SK-N-SH (cell line): ENCODE measurements at regions not wholly inside any gene's neighbourhood (a gene's known extent, or its start where the extent isn't known, plus 50 kb on each side); places are given as distances from the start of the nearest gene placed in this dataset.

Experiments used
- CTCF ChIA-PET: fragments of 300-600, 350-600 bp; formaldehyde crosslinking; extraction: SDS; loops from one replicate; lab custom pipeline; 2021; lab: Yijun Ruan, JAX
- POLR2A ChIA-PET: fragments of 350-600 bp; sonication (Branson Sonifier 250); formaldehyde crosslinking; extraction: SDS; loops from one replicate; lab custom pipeline; 2020; ENCODE audit warnings: antibody characterized with exemption, inconsistent platforms; lab: Yijun Ruan, JAX
- DNase-seq: peaks from one replicate; pipeline ENCODE4 v3.0.0; 2012
- H2AFZ ChIP-seq: fragments of 200-600 bp; sonication (generic); 2 replicates; pipeline ENCODE4 v1.8.1; 2016; ENCODE audit warnings: antibody characterized with exemption, mild to moderate bottlenecking, low read depth
- H3F3A ChIP-seq: fragments of 200-600 bp; sonication (generic); replicated peaks from 2 replicates; pipeline ENCODE3; 2016; ENCODE audit warnings: antibody characterized with exemption, mild to moderate bottlenecking; ENCODE audit not compliant: insufficient read depth
- H3K27ac ChIP-seq, 2 experiments: fragments of 200-500 bp in 1 of 2; fragments of 200-600 bp in 1 of 2; sonication (Bioruptor generic) in 1 of 2; sonication (generic), shearing (Covaris generic) in 1 of 2; 2 replicates each; pipeline versions ENCODE4 v1.5.1 to v1.6.1; 2014 to 2016; ENCODE audit warnings: low read depth in 2 of 2, inconsistent platforms in 1 of 2, low read length in 1 of 2, mild to moderate bottlenecking in 1 of 2, mixed read lengths in 1 of 2
- H3K27me3 ChIP-seq: fragments of 200-600 bp; sonication (generic), shearing (Covaris generic); 2 replicates; pipeline ENCODE4 v1.6.1; 2016; ENCODE audit warnings: mixed run types; ENCODE audit not compliant: insufficient read depth
- H3K36me3 ChIP-seq, 2 experiments: fragments of 200-500 bp in 1 of 2; fragments of 200-600 bp in 1 of 2; sonication (Bioruptor generic) in 1 of 2; sonication (generic) in 1 of 2; replicated peaks in 1 of 2; 2 replicates each; pipeline versions ENCODE3 to v1.5.1; 2014 to 2016; ENCODE audit warnings: low read length in 1 of 2, mild to moderate bottlenecking in 1 of 2; ENCODE audit not compliant: insufficient read depth in 2 of 2, control insufficient read depth in 1 of 2
- H3K4me1 ChIP-seq, 2 experiments: fragments of 200-500 bp in 1 of 2; fragments of 200-600 bp in 1 of 2; sonication (Bioruptor generic) in 1 of 2; sonication (generic), shearing (Covaris generic) in 1 of 2; 2 replicates each; pipeline versions ENCODE4 v1.5.1 to v1.6.1; 2014 to 2016; ENCODE audit warnings: low read depth in 1 of 2, low read length in 1 of 2, mixed run types in 1 of 2; ENCODE audit not compliant: insufficient read depth in 2 of 2, control insufficient read depth in 1 of 2
- H3K4me2 ChIP-seq: fragments of 200-600 bp; sonication (generic), shearing (Covaris generic); 2 replicates; pipeline ENCODE4 v1.6.1; 2017; ENCODE audit warnings: mixed run types
- H3K4me3 ChIP-seq, 2 experiments: fragments of 200-500 bp in 1 of 2; fragments of 200-600 bp in 1 of 2; sonication (Bioruptor generic) in 1 of 2; sonication (generic), shearing (Covaris generic) in 1 of 2; 2 replicates each; pipeline versions ENCODE4 v1.5.1 to v1.8.1; 2014 to 2016; ENCODE audit warnings: low read depth in 2 of 2, inconsistent platforms in 1 of 2, low read length in 1 of 2, mild to moderate bottlenecking in 1 of 2, mixed read lengths in 1 of 2, moderate library complexity in 1 of 2
- H3K79me2 ChIP-seq: fragments of 200-600 bp; sonication (generic); 2 replicates; pipeline ENCODE4 v1.8.1; 2017; ENCODE audit warnings: mild to moderate bottlenecking; ENCODE audit not compliant: insufficient read depth
- H3K9ac ChIP-seq: fragments of 200-600 bp; sonication (generic); 2 replicates; pipeline ENCODE4 v1.6.1; 2017; ENCODE audit warnings: mixed run types
- H3K9me2 ChIP-seq: fragments of 200-600 bp; sonication (generic); 2 replicates; pipeline ENCODE4 v1.6.1; 2017; ENCODE audit warnings: mixed run types
- H3K9me3 ChIP-seq: fragments of 200-600 bp; sonication (generic); 2 replicates; pipeline ENCODE4 v1.6.1; 2017; ENCODE audit warnings: mixed run types, mild to moderate bottlenecking, moderate library complexity
- H4K20me1 ChIP-seq: fragments of 200-600 bp; sonication (generic); 2 replicates; pipeline ENCODE4 v1.6.1; 2017; ENCODE audit warnings: mild to moderate bottlenecking, mixed run types; ENCODE audit not compliant: insufficient read depth
- CHD2 ChIP-seq: fragments of 150-350 bp; IDR thresholded peaks from 2 replicates; pipeline ENCODE4 v1.6.1; 2018; ENCODE audit warnings: low read length; ENCODE audit not compliant: partially characterized antibody
- ELF1 ChIP-seq: IDR thresholded peaks from 2 replicates; pipeline ENCODE4 v1.4.0; 2012
- EZH2phosphoT487 ChIP-seq: fragments of 200-600 bp; sonication (generic); IDR thresholded peaks from 2 replicates; pipeline ENCODE4 v1.6.1; 2017; ENCODE audit warnings: low read depth, mixed run types, mild to moderate bottlenecking, antibody characterized with exemption, moderate library complexity, borderline replicate concordance
- FOXM1 ChIP-seq: IDR thresholded peaks from 2 replicates; pipeline ENCODE4 v1.4.0; 2012; ENCODE audit warnings: low read depth, mild to moderate bottlenecking
- GABPA ChIP-seq: IDR thresholded peaks from 2 replicates; pipeline ENCODE4 v1.4.0; 2012; ENCODE audit warnings: low read depth, mild to moderate bottlenecking
- GATA2 ChIP-seq: sonication (generic); formaldehyde crosslinking; IDR thresholded peaks from 2 replicates; pipeline ENCODE4 v1.5.0; 2020; ENCODE audit warnings: mild to moderate bottlenecking, missing genetic modification reagents
- JUND ChIP-seq: IDR thresholded peaks from 2 replicates; pipeline ENCODE4 v1.4.0; 2012
- MEF2A ChIP-seq: IDR thresholded peaks from 2 replicates; pipeline ENCODE4 v1.4.0; 2012; ENCODE audit warnings: low read depth, borderline replicate concordance
- NFIC ChIP-seq: IDR thresholded peaks from 2 replicates; pipeline ENCODE4 v1.4.0; 2012; ENCODE audit warnings: borderline replicate concordance
- RAD21 ChIP-seq: IDR thresholded peaks from 2 replicates; pipeline ENCODE4 v1.6.1; 2012; ENCODE audit warnings: mild to moderate bottlenecking, low read length
- RCOR1 ChIP-seq: fragments of 150-350 bp; IDR thresholded peaks from 2 replicates; pipeline ENCODE4 v1.6.1; 2017; ENCODE audit warnings: antibody characterized with exemption, low read length
- RFX5 ChIP-seq: IDR thresholded peaks from 2 replicates; pipeline ENCODE4 v1.6.1; 2012; ENCODE audit warnings: mild to moderate bottlenecking, improper control_type of control experiment, low read length
- TAF1 ChIP-seq: IDR thresholded peaks from 2 replicates; pipeline ENCODE4 v1.6.1; 2012; ENCODE audit warnings: low read depth, mild to moderate bottlenecking, low read length, moderate library complexity, borderline replicate concordance
- TCF12 ChIP-seq: IDR thresholded peaks from 2 replicates; pipeline ENCODE4 v1.4.0; 2012
- TEAD4 ChIP-seq: IDR thresholded peaks from 2 replicates; pipeline ENCODE4 v1.4.0; 2012; ENCODE audit warnings: mild to moderate bottlenecking, borderline replicate concordance; ENCODE audit not compliant: insufficient read depth
- WGBS: methylation state at CpG from one replicate; pipeline ENCODE4 v1.1.6; 2017; ENCODE audit warnings: low lambda C conversion rate; 5-methylcytosine and 5-hydroxymethylcytosine counted together
- TF ChIP-seq, protein P1 (sequence below): fragments of 150-350 bp; IDR thresholded peaks from 2 replicates; pipeline ENCODE4 v1.6.1; 2016; ENCODE audit warnings: mild to moderate bottlenecking, low read depth, low read length
- TF ChIP-seq, protein P2 (sequence below): IDR thresholded peaks from 2 replicates; pipeline ENCODE4 v1.4.0; 2012; ENCODE audit warnings: low read depth, borderline replicate concordance

GRCh38 chr1:29869802-29870201 lies 633.5 kb downstream of the PTPRU start:
- H3K27me3 ChIP-seq: no peaks in the 10 kb centered on the region
- no peaks in the 10 kb centered on the region for H3K79me2 ChIP-seq
- no peaks in the 10 kb centered on the region for H3K9me2 ChIP-seq
- no peaks in the 10 kb centered on the region for H3F3A ChIP-seq
- no peaks in the 10 kb centered on the region for H3K9me3 ChIP-seq
- TF ChIP-seq ELF1 (no peak), FOXM1 (no peak), RCOR1 (no peak), JUND (no peak), TAF1 (no peak), MEF2A (no peak), TEAD4 (no peak), RFX5 (no peak), NFIC (no peak), EZH2phosphoT487 (no peak), CHD2 (no peak), RAD21 (no peak), GABPA (no peak), GATA2 (CRISPR knock-in tag) (no peak)
- TF ChIP-seq, protein P1, sequence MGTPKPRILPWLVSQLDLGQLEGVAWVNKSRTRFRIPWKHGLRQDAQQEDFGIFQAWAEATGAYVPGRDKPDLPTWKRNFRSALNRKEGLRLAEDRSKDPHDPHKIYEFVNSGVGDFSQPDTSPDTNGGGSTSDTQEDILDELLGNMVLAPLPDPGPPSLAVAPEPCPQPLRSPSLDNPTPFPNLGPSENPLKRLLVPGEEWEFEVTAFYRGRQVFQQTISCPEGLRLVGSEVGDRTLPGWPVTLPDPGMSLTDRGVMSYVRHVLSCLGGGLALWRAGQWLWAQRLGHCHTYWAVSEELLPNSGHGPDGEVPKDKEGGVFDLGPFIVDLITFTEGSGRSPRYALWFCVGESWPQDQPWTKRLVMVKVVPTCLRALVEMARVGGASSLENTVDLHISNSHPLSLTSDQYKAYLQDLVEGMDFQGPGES: no peak
- TF ChIP-seq, protein P2, sequence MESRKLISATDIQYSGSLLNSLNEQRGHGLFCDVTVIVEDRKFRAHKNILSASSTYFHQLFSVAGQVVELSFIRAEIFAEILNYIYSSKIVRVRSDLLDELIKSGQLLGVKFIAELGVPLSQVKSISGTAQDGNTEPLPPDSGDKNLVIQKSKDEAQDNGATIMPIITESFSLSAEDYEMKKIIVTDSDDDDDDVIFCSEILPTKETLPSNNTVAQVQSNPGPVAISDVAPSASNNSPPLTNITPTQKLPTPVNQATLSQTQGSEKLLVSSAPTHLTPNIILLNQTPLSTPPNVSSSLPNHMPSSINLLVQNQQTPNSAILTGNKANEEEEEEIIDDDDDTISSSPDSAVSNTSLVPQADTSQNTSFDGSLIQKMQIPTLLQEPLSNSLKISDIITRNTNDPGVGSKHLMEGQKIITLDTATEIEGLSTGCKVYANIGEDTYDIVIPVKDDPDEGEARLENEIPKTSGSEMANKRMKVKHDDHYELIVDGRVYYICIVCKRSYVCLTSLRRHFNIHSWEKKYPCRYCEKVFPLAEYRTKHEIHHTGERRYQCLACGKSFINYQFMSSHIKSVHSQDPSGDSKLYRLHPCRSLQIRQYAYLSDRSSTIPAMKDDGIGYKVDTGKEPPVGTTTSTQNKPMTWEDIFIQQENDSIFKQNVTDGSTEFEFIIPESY: no peak
- TF ChIP-seq, all 33 proteins: peak for 0
- POLR2A ChIA-PET: no interaction called here
- no peak overlapping the region for H3K27ac ChIP-seq
- H3K9ac ChIP-seq: no peak overlapping the region
- no peaks in the 10 kb centered on the region for H3K36me3 ChIP-seq
- DNase-seq: no peak
- H3K4me2 ChIP-seq: no peak overlapping the region
- WGBS: 0% methylated on average over 2 of the region's 2 CpGs
- H2AFZ ChIP-seq: no peak overlapping the region
- no peak overlapping the region for H3K4me3 ChIP-seq
- no peaks in the 10 kb centered on the region for H4K20me1 ChIP-seq
- H3K4me1 ChIP-seq: no peaks in the 10 kb centered on the region
- CTCF ChIA-PET: no interaction called here

GRCh38 chr1:29868944-29869343 lies 632.6 kb downstream of the PTPRU start:
- Histone ChIP-seq H3K9me2 (no peaks in the 10 kb centered on the region), H3K27me3 (no peaks in the 10 kb centered on the region), H3F3A (no peaks in the 10 kb centered on the region), H3K4me3 (no peak overlapping the region), H3K9me3 (no peaks in the 10 kb centered on the region), H3K9ac (no peak overlapping the region), H4K20me1 (no peaks in the 10 kb centered on the region), H3K4me2 (no peak overlapping the region), H2AFZ (no peak overlapping the region), H3K27ac (no peak overlapping the region), H3K36me3 (no peaks in the 10 kb centered on the region), H3K4me1 (no peaks in the 10 kb centered on the region; a peak in 1 of 4 replicates), H3K79me2 (no peaks in the 10 kb centered on the region)
- no peak for DNase-seq
- TF ChIP-seq TCF12: no peak
- no peak for TF ChIP-seq RCOR1
- no peak for TF ChIP-seq RAD21
- 26% methylated on average over 6 of the region's 6 CpGs for WGBS
- ChIA-PET CTCF (interaction anchor here (2.4 kb wide), 1 partner anchor 19 kb away, joined by 8 read pairs; no protein-coding TSS in a partner anchor), POLR2A (no interaction called here)
